HepG2 (cell line): ENCODE measurements at regions not wholly inside any gene's neighbourhood (a gene's known extent, or its start where the extent isn't known, plus 50 kb on each side); places are given as distances from the start of the nearest gene placed in this dataset.
A peak's percentile ranks its signal among the peaks of the same experiment; 100 is the strongest.

Experiments used
- ATAC-seq: fragments of 200-7000 bp; cut with Tn5 transposase; 3 replicates; pipeline ENCODE4 v1.9.1; 2020; ENCODE audit warnings: mild to moderate bottlenecking, moderate library complexity
- BruUV-seq: library from RNA; stranded (reverse); fragments of 400-500 nt; replicated peaks from 2 replicates; lab custom pipeline; 2021; lab: Mats Ljungman, UMichigan
- CTCF ChIA-PET: fragments of 300-600 bp; formaldehyde crosslinking; extraction: SDS; loops from one replicate; lab custom pipeline; 2021; ENCODE audit warnings: low total read pairs, inconsistent platforms, low intra/inter-chr PET ratio; lab: Yijun Ruan, JAX
- POLR2A ChIA-PET: fragments of 350-600 bp; sonication (Branson Sonifier 250); formaldehyde crosslinking; loops from one replicate; lab custom pipeline; 2020; ENCODE audit warnings: antibody characterized with exemption, inconsistent platforms; lab: Yijun Ruan, JAX
- DNase-seq: peaks from one replicate; pipeline ENCODE4 v3.0.0-alpha.2; 2015; ENCODE audit warnings: low spot score
- FAIRE-seq: peaks from 3 replicates; lab custom pipeline; 2011; peaks lifted over from hg19 to GRCh38; lab: Jason Lieb, UNC
- H2AFZ ChIP-seq: one replicate; pipeline ENCODE4 v1.6.1; 2011; ENCODE audit warnings: low read length, inconsistent platforms
- H3K27ac ChIP-seq: fragments of 300-600 bp; 3 replicates; pipeline ENCODE4 v1.8.0; 2011; ENCODE audit warnings: mixed run types, mild to moderate bottlenecking, mixed read lengths, low read length, inconsistent platforms; ENCODE audit not compliant: insufficient read depth; ENCODE audit errors: extremely low read length
- H3K27me3 ChIP-seq, 2 experiments: fragments of 200-600 bp in 1 of 2; 2 replicates in 1 of 2; 3 replicates in 1 of 2; pipeline versions ENCODE4 v1.6.0 to v1.8.0; 2011; ENCODE audit warnings: low read length in 2 of 2, mild to moderate bottlenecking in 2 of 2, moderate library complexity in 2 of 2, inconsistent platforms in 1 of 2; ENCODE audit not compliant: insufficient read depth in 2 of 2, control insufficient read depth in 1 of 2
- H3K36me3 ChIP-seq, 2 experiments: fragments of 200-600 bp in 1 of 2; replicated peaks in 1 of 2; 2 replicates in 1 of 2; 3 replicates in 1 of 2; pipeline versions ENCODE4 v1.5.1 to v1.8.0; 2011; ENCODE audit warnings: low read length in 2 of 2, inconsistent platforms in 1 of 2; ENCODE audit not compliant: insufficient read depth in 2 of 2, control insufficient read depth in 1 of 2
- H3K4me1 ChIP-seq: 2 replicates; pipeline ENCODE4 v1.5.1; 2012; ENCODE audit warnings: low read length, inconsistent platforms; ENCODE audit not compliant: insufficient read depth
- H3K4me2 ChIP-seq: 2 replicates; pipeline ENCODE4 v1.6.0; 2011; ENCODE audit warnings: low read depth, low read length, inconsistent platforms
- H3K4me3 ChIP-seq, 3 experiments: fragments of 200-600 bp in 1 of 3; sonication (generic), shearing (Covaris generic) in 1 of 3; replicated peaks in 1 of 3; 2 replicates each; pipeline ENCODE4 v1.5.1; 2011 to 2016; ENCODE audit warnings: low read length in 3 of 3, inconsistent platforms in 2 of 3, low read depth in 2 of 3, mild to moderate bottlenecking in 2 of 3, control low read depth in 1 of 3, mixed read lengths in 1 of 3; ENCODE audit not compliant: insufficient read depth in 1 of 3
- H3K79me2 ChIP-seq: one replicate; pipeline ENCODE4 v1.6.1; 2011; ENCODE audit warnings: low read length, inconsistent platforms; ENCODE audit not compliant: insufficient read depth
- H3K9ac ChIP-seq: 2 replicates; pipeline ENCODE4 v1.6.0; 2011; ENCODE audit warnings: mild to moderate bottlenecking, low read depth, low read length, inconsistent platforms; ENCODE audit not compliant: insufficient read depth
- H3K9me3 ChIP-seq: 2 replicates; pipeline ENCODE4 v1.5.1; 2012; ENCODE audit warnings: mild to moderate bottlenecking, low read length
- H4K20me1 ChIP-seq: 2 replicates; pipeline ENCODE4 v1.6.0; 2011; ENCODE audit warnings: inconsistent platforms, mild to moderate bottlenecking, low read length, moderate library complexity; ENCODE audit not compliant: insufficient read depth
- ARNT ChIP-seq: fragments of 450-650 bp; IDR thresholded peaks from 2 replicates; pipeline ENCODE4 v1.6.1; 2017
- ATF5 ChIP-seq: sonication (generic); formaldehyde crosslinking; IDR thresholded peaks from 2 replicates; pipeline ENCODE4 v1.4.0; 2020; ENCODE audit warnings: mild to moderate bottlenecking, low read depth, missing genetic modification reagents
- CERS6 ChIP-seq: sonication (generic); formaldehyde crosslinking; IDR thresholded peaks from 2 replicates; pipeline ENCODE4 v1.5.0; 2020; ENCODE audit warnings: missing genetic modification reagents
- HOXA5 ChIP-seq: sonication (generic); formaldehyde crosslinking; IDR thresholded peaks from 2 replicates; pipeline ENCODE4 v1.4.0; 2020; ENCODE audit warnings: missing genetic modification reagents
- MBNL3 ChIP-seq: fragments of 250-450 bp; sonication (Bioruptor Pico); conservative IDR thresholded peaks from 2 replicates; pipeline ENCODE4 v1.8.0; 2022; ENCODE audit warnings: mild to moderate bottlenecking, inconsistent platforms
- MLXIP ChIP-seq: sonication (generic); formaldehyde crosslinking; IDR thresholded peaks from 2 replicates; pipeline ENCODE4 v1.9.0; 2021; ENCODE audit warnings: missing genetic modification reagents, borderline replicate concordance
- NR2F6 ChIP-seq, 2 experiments: IDR thresholded peaks; 2 replicates each; pipeline ENCODE4 v1.6.1; 2016; ENCODE audit warnings: antibody characterized with exemption in 1 of 2, mild to moderate bottlenecking in 1 of 2
- SP5 ChIP-seq: IDR thresholded peaks from 2 replicates; pipeline ENCODE4 v1.6.1; 2016; ENCODE audit warnings: low read depth, borderline replicate concordance
- SSRP1 ChIP-seq: IDR thresholded peaks from 2 replicates; pipeline ENCODE4 v1.6.1; 2016; ENCODE audit warnings: control low read depth
- ZNF251 ChIP-seq: sonication (generic); formaldehyde crosslinking; IDR thresholded peaks from 2 replicates; pipeline ENCODE4 v1.9.0; 2021; ENCODE audit warnings: mild to moderate bottlenecking, missing genetic modification reagents
- ZNF260 ChIP-seq: sonication (generic); formaldehyde crosslinking; IDR thresholded peaks from 2 replicates; pipeline ENCODE4 v1.4.0; 2020; ENCODE audit warnings: missing genetic modification reagents, low read depth, mild to moderate bottlenecking, borderline replicate concordance
- ZNF337 ChIP-seq: sonication (generic); formaldehyde crosslinking; IDR thresholded peaks from 2 replicates; pipeline ENCODE4 v1.5.1; 2020; ENCODE audit warnings: missing genetic modification reagents, low read depth, mild to moderate bottlenecking, borderline replicate concordance
- ZNF430 ChIP-seq: sonication (generic); formaldehyde crosslinking; IDR thresholded peaks from 2 replicates; pipeline ENCODE4 v1.9.0; 2021; ENCODE audit warnings: mild to moderate bottlenecking, missing genetic modification reagents
- ZNF629 ChIP-seq: sonication (generic); formaldehyde crosslinking; conservative IDR thresholded peaks from 2 replicates; pipeline ENCODE4 v1.5.0; 2020; ENCODE audit warnings: missing genetic modification reagents
- WGBS: methylation state at CpG from one replicate; pipeline ENCODE4 v1.1.6; 2017; ENCODE audit warnings: low lambda C conversion rate; 5-methylcytosine and 5-hydroxymethylcytosine counted together
- in situ Hi-C: cut with HindIII; loops from 2 replicates; pipeline ENCODE4 v1.10.0; 2017; ENCODE audit warnings: low pct_unique_long_range_greater_than_20kb; ENCODE audit not compliant: extremely low pct_ligation_motif_present
- intact Hi-C: fragments of 100-400 bp; cut with micrococcal nuclease; formaldehyde crosslinking; loops from one replicate; pipeline ENCODE4 v1.10.0; 2022; ENCODE audit not compliant: unreplicated experiment

- peak; percentile 9; the same call in 1 of the 2 replicates for TF ChIP-seq NR2F6 (IDR thresholded peaks at IDR 0.05)
- TF ChIP-seq NR2F6 (CRISPR knock-in tag; IDR thresholded peaks at IDR 0.05) = no peak
- peak; percentile 79 for TF ChIP-seq ZNF629
- TF ChIP-seq SP5 (CRISPR knock-in tag) = no peak
- TF ChIP-seq MBNL3 (CRISPR knock-in tag) = no peak
- no peaks in the 10 kb centered on the region for H3K79me2 ChIP-seq
- H4K20me1 ChIP-seq = no peaks in the 10 kb centered on the region
- POLR2A ChIA-PET = no interaction called here
- no peak overlapping the region for H2AFZ ChIP-seq
- in situ Hi-C loops = no loop called here
- BruUV-seq = no TSS peak
- ATAC-seq (no peak), FAIRE-seq (no peak), DNase-seq (no peak)
- intact Hi-C loops = no loop called here
- no peaks in the 10 kb centered on the region for H3K4me1 ChIP-seq
- H3K27me3 ChIP-seq = peaks cover 2 to 3% of the 10 kb centered on the region in 2 experiments; a peak in 1 of 5 replicates
- no peaks in the 10 kb centered on the region for H3K36me3 ChIP-seq
- H3K4me2 ChIP-seq = no peak overlapping the region
- CTCF ChIA-PET = no interaction called here
- no peak overlapping the region for H3K4me3 ChIP-seq
- H3K27ac ChIP-seq = no peak overlapping the region
- H3K9ac ChIP-seq = no peak overlapping the region
- WGBS = 1% methylated on average over 9 of the region's 9 CpGs
- peaks cover 4% of the 10 kb centered on the region for H3K9me3 ChIP-seq
These were observed 320.8 kb downstream of the HAPSTR1 start for GRCh38 chr16:9412031-9412914.

GRCh38 chr16:9412915-9413264 lies 321.4 kb downstream of the HAPSTR1 start:
- no peak for FAIRE-seq
- no TSS peak for BruUV-seq
- H4K20me1 ChIP-seq = no peaks in the 10 kb centered on the region
- H3K4me2 ChIP-seq = no peak overlapping the region
- no peak overlapping the region for H3K4me3 ChIP-seq
- ChIA-PET CTCF (no interaction called here), POLR2A (no interaction called here)
- intact Hi-C loops (no loop called here), in situ Hi-C loops (no loop called here)
- 19% methylated on average over 5 of the region's 5 CpGs for WGBS
- no peaks in the 10 kb centered on the region for H3K36me3 ChIP-seq
- H3K4me1 ChIP-seq = no peaks in the 10 kb centered on the region
- peaks cover 4% of the 10 kb centered on the region for H3K9me3 ChIP-seq
- no peak overlapping the region for H2AFZ ChIP-seq
- no peak for DNase-seq
- no peak for ATAC-seq
- H3K9ac ChIP-seq = no peak overlapping the region
- no peak overlapping the region for H3K27ac ChIP-seq
- no peaks in the 10 kb centered on the region for H3K79me2 ChIP-seq
- H3K27me3 ChIP-seq = peaks cover 2 to 3% of the 10 kb centered on the region in 2 experiments; a peak in 1 of 5 replicates
- TF ChIP-seq ZNF251 (no peak), ZNF337 (CRISPR knock-in tag) (no peak), CERS6 (CRISPR knock-in tag) (no peak), ZNF260 (CRISPR knock-in tag) (no peak), ATF5 (CRISPR knock-in tag) (no peak), SSRP1 (CRISPR knock-in tag) (no peak), ARNT (no peak), HOXA5 (CRISPR knock-in tag) (no peak), MLXIP (no peak), ZNF430 (CRISPR knock-in tag) (no peak)
